Vagina (tissue), 2 donors: ENCODE measurements at regions not wholly inside any gene's neighbourhood (a gene's known extent, or its start where the extent isn't known, plus 50 kb on each side); places are given as distances from the start of the nearest gene placed in this dataset.

Experiments used
- DNase-seq, 2 donors: peaks; one replicate each; pipeline ENCODE4 v3.0.0-alpha.2; 2017; ENCODE audit errors: extremely low spot score in 2 of 2
- H3K27ac ChIP-seq: fragments of 200-600 bp; sonication (generic); one replicate; pipeline ENCODE4 v1.5.1; 2019
- H3K27me3 ChIP-seq: fragments of 200-600 bp; sonication (generic); one replicate; pipeline ENCODE4 v1.5.1; 2019
- H3K36me3 ChIP-seq, 2 donors: fragments of 200-600 bp; sonication (generic); one replicate each; pipeline ENCODE4 v1.5.1; 2017 to 2019
- H3K4me1 ChIP-seq: fragments of 200-600 bp; sonication (generic); one replicate; pipeline ENCODE4 v1.5.1; 2019
- H3K4me3 ChIP-seq, 2 donors: fragments of 200-600 bp; sonication (generic); 1 replicate in 1 of 2; 2 replicates in 1 of 2; pipeline ENCODE4 v1.5.1; 2016 to 2019
- H3K9me3 ChIP-seq: fragments of 200-600 bp; sonication (generic); one replicate; pipeline ENCODE4 v1.5.1; 2019
- POLR2A ChIP-seq, 2 donors: fragments of 450-650 bp; IDR thresholded peaks; one replicate each; pipeline ENCODE4 v1.6.1; 2017; ENCODE audit warnings: antibody characterized with exemption in 2 of 2, mild to moderate bottlenecking in 2 of 2, moderate library complexity in 2 of 2
- POLR2AphosphoS5 ChIP-seq, 2 donors: sonication (generic); formaldehyde crosslinking; IDR thresholded peaks; one replicate each; pipeline ENCODE4 v1.9.0; 2017; ENCODE audit warnings: antibody characterized with exemption in 2 of 2, mild to moderate bottlenecking in 2 of 2, low read depth in 1 of 2; ENCODE audit not compliant: insufficient read depth in 1 of 2
- intact Hi-C: fragments of 100-400 bp; cut with DNase I; formaldehyde crosslinking; loops from one replicate; pipeline ENCODE4 v1.15.1; 2023
- TF ChIP-seq, protein P1 (sequence below), 3 experiments: fragments of 450-650 bp in 2 of 3; fragments of 200-600 bp in 1 of 3; sonication (generic) in 1 of 3; IDR thresholded peaks; one replicate each; pipeline ENCODE4 v1.5.1; 2017 to 2019; ENCODE audit warnings: antibody characterized with exemption in 3 of 3, mild to moderate bottlenecking in 2 of 3, moderate library complexity in 2 of 3

DNA sequence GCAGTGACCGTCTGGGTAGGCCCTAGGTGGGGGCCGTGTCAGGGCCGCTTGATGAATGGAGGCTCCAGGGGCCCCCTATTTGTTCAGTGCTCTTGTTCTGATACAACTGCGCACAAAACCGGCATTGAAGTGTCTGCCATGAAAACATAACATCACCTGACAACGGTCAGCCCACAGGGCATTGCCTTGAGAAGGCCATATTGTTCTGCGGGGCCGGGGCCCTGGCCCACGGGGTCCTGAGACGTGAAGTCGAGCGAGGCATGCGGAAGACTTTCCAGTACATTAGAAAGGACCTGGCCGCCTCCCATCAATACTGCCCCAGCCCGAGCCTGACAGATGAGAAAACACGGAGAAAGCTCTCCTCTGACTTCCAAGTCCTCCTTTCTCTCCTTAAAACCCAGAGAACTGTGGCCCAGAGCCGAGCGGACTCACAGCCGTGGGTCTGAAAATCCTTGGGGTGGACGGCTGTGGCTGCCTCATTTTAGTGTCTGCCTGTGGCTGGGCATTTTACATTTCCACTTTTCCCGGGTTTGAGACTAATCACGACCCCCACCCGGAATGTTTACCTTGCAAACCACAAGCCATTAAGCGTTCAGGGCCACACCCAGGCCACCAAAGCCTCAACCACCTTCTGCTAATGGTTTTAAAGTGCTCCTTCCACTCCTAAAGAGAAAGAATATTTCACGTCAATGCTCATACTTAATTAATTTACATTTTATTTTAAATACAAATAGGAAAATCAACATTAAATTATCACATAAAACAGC, 391.0 kb upstream of the IRX2 start:
- no peak for TF ChIP-seq POLR2A (IDR thresholded peaks at IDR 0.05)
- TF ChIP-seq, protein P1, sequence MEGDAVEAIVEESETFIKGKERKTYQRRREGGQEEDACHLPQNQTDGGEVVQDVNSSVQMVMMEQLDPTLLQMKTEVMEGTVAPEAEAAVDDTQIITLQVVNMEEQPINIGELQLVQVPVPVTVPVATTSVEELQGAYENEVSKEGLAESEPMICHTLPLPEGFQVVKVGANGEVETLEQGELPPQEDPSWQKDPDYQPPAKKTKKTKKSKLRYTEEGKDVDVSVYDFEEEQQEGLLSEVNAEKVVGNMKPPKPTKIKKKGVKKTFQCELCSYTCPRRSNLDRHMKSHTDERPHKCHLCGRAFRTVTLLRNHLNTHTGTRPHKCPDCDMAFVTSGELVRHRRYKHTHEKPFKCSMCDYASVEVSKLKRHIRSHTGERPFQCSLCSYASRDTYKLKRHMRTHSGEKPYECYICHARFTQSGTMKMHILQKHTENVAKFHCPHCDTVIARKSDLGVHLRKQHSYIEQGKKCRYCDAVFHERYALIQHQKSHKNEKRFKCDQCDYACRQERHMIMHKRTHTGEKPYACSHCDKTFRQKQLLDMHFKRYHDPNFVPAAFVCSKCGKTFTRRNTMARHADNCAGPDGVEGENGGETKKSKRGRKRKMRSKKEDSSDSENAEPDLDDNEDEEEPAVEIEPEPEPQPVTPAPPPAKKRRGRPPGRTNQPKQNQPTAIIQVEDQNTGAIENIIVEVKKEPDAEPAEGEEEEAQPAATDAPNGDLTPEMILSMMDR (IDR thresholded peaks at IDR 0.05) = no peak
- TF ChIP-seq POLR2AphosphoS5 (IDR thresholded peaks at IDR 0.05; ENCODE audit: insufficient read depth in 1 of 2, low read depth in 1 of 2) = no peak
- H3K9me3 ChIP-seq = no peaks in the 10 kb centered on the region
- DNase-seq = no peak
- H3K4me1 ChIP-seq = no peaks in the 10 kb centered on the region
- no peak overlapping the region for H3K27ac ChIP-seq
- no peak overlapping the region for H3K4me3 ChIP-seq
- intact Hi-C loops = no loop called here
- H3K27me3 ChIP-seq = no peaks in the 10 kb centered on the region
- no peaks in the 10 kb centered on the region for H3K36me3 ChIP-seq

DNA sequence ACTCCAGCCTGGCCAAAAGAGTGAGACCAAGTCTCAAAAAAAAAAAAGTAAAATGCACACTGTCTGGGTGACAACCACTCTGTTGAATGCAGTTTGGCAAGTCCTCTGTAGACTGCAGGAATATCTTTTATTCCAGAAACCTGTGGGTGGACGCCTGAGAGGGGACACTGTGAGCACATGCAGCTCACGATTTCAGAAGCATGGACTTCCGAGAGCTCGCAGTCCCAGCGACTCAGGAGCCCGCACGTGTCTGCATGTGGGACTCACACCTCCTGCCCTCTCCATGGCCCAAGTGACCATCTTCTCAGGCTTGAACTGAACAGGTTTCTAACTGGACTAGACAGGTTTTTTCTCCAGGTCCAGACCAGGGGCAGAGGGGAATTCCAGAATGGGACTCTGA, 388.6 kb upstream of the IRX2 start:
- Histone ChIP-seq H3K36me3 (no peaks in the 10 kb centered on the region), H3K4me1 (no peaks in the 10 kb centered on the region), H3K27ac (no peak overlapping the region), H3K9me3 (no peaks in the 10 kb centered on the region), H3K27me3 (no peaks in the 10 kb centered on the region), H3K4me3 (no peak overlapping the region)
- intact Hi-C loops = no loop called here
- TF ChIP-seq POLR2AphosphoS5 (IDR thresholded peaks at IDR 0.05; ENCODE audit: insufficient read depth in 1 of 2, low read depth in 1 of 2) (no peak), POLR2A (IDR thresholded peaks at IDR 0.05) (no peak)
- TF ChIP-seq, protein P1 (IDR thresholded peaks at IDR 0.05) = no peak
- peak in 1 of 2 donors; percentile 44 for DNase-seq

DNA sequence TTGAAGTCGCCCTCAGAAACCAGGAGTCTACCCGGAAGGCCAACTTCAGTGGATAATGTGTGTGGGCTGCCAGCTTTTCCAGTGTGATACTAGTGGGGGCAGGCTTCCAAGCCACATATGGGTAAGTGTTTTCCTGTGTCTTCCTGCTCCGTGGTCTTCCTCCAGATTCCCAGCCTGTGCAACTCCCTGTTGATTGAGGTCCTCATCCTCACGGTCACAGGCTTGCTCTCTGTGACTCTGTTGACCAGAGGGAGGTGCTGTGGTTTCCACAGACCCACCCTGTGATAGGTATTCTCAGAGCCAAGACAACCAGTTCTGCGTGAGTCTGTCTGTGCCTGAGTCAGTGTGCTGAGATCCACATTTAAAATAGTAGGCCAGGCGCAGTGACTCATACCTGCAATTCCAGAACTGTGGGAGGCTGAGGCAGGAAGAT, 388.0 kb upstream of the IRX2 start:
- Histone ChIP-seq H3K27me3 (no peaks in the 10 kb centered on the region), H3K4me3 (no peak overlapping the region)
- intact Hi-C loops = no loop called here

DNA sequence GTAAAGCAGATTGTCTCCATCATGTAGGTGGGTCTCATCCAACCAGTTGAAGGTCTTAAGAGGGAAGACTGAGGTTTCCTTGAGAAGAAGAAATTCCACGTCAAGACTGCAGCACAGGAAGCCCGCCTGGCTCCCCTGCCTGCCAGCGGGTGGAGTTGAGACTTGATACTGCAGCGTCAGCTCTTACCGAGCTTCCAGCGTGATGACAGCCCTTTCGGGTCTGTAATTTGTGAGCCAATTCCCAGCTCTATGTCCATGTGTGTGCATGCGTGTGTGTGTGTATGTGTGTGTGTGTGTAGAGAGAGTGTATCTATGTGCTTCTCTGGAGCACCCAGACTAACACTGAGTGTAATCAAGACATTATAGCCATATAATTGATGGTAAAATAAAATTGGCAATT, 379.7 kb upstream of the IRX2 start:
- Histone ChIP-seq H3K27ac (no peak overlapping the region), H3K36me3 (no peaks in the 10 kb centered on the region), H3K4me3 (no peak overlapping the region), H3K27me3 (no peaks in the 10 kb centered on the region), H3K4me1 (no peaks in the 10 kb centered on the region), H3K9me3 (no peaks in the 10 kb centered on the region)
- no peak for TF ChIP-seq POLR2AphosphoS5 (IDR thresholded peaks at IDR 0.05; ENCODE audit: insufficient read depth in 1 of 2, low read depth in 1 of 2)
- TF ChIP-seq POLR2A (IDR thresholded peaks at IDR 0.05) = no peak
- TF ChIP-seq, protein P1 (IDR thresholded peaks at IDR 0.05) = no peak
- intact Hi-C loops = no loop called here
- DNase-seq = peak; percentile 25 to 91

More for the DNA sequence above, 388.0 kb upstream of the IRX2 start:
- TF ChIP-seq POLR2AphosphoS5 (IDR thresholded peaks at IDR 0.05; ENCODE audit: insufficient read depth in 1 of 2, low read depth in 1 of 2) (no peak), POLR2A (IDR thresholded peaks at IDR 0.05) (no peak)
- TF ChIP-seq, protein P1 (IDR thresholded peaks at IDR 0.05) = no peak
- Histone ChIP-seq H3K4me1 (no peaks in the 10 kb centered on the region), H3K36me3 (no peaks in the 10 kb centered on the region), H3K9me3 (no peaks in the 10 kb centered on the region), H3K27ac (no peak overlapping the region)
- DNase-seq = peak in 1 of 2 donors; percentile 60

DNA sequence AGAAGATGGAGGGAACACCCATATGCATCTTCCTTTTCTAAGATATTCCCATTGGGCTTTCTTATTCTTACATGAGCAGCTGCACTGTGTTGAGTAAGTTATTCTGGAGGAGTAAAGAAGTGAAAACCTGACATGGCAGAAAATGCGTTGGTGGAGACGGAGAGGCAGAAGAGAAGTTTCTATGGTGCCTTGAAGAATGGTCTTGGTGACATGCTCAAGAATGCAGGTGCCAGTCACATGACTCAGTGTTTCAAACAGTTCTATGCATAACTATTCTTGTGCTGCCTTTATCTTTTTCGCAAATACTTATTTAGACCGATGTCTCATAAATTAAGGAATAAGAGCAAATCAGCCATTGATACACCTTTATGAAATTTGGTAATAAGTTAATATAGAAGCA, 377.8 kb upstream of the IRX2 start:
- no peak overlapping the region for H3K27ac ChIP-seq
- DNase-seq = peak in 1 of 2 donors; percentile 4
- no peak overlapping the region for H3K4me3 ChIP-seq
- TF ChIP-seq POLR2A (IDR thresholded peaks at IDR 0.05) = no peak
- TF ChIP-seq, protein P1 (IDR thresholded peaks at IDR 0.05) = no peak
- no peak for TF ChIP-seq POLR2AphosphoS5 (IDR thresholded peaks at IDR 0.05; ENCODE audit: insufficient read depth in 1 of 2, low read depth in 1 of 2)
- no peaks in the 10 kb centered on the region for H3K27me3 ChIP-seq
- no peaks in the 10 kb centered on the region for H3K4me1 ChIP-seq
- no peaks in the 10 kb centered on the region for H3K9me3 ChIP-seq
- intact Hi-C loops = no loop called here
- no peaks in the 10 kb centered on the region for H3K36me3 ChIP-seq
